DMS 273 (cell line): ENCODE measurements at regions not wholly inside any gene's neighbourhood (a gene's known extent, or its start where the extent isn't known, plus 50 kb on each side); places are given as distances from the start of the nearest gene placed in this dataset.
A peak's percentile ranks its signal among the peaks of the same experiment; 100 is the strongest.

Experiments used
- DNase-seq: peaks from one replicate; lab custom pipeline; 2025; ENCODE audit not compliant: unreplicated experiment; lab: John Stamatoyannopoulos, UW

GRCh38 chr9:89877051-89878002 lies 272.5 kb downstream of the GADD45G start:
- peak; percentile 80 for DNase-seq

GRCh38 chr9:89878003-89878411 lies 273.2 kb downstream of the GADD45G start:
- peak; percentile 71 for DNase-seq

DNA sequence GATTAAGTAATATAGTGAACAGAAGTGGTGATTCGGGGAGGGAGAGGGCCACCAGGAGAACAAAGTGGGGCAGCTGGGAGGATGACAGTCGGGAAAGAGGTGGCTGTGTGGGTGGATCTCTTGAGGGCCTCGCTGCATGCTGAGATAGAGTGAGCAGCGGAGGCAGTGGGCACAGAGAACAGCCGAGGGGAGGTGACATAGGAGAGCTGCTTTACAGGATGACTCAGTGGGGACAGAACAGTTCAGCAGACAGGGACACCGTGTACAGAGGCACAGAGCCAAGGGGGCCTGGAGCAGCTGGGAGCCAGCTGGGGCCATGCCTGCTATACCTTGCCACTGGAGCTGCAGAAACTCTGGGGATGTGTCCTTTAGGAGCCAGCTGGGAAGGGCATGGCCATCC lies 273.9 kb downstream of the GADD45G start:
- peak; percentile 59 for DNase-seq

- peak; percentile 30 for DNase-seq
These were observed 274.5 kb downstream of the GADD45G start for GRCh38 chr9:89879276-89879675.

DNA sequence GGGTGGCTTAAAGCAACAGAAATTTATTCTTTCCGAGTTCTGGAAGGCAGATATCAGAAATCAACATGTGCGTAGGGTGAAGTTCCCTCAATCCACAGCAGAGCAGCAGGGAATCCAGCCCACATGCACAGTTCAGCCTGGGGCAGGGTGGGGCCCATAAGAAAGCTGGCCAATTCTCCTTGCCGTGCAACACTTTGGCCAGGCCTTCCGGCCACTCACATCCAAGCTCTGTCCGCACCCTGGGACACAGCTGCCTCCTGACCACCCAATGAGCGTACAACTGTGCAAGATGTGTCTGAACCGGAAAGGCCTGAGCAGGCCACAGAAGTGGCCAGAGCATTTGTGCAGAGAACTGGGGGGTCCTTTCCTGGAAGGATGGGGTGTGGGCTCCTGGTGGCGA lies 274.9 kb downstream of the GADD45G start:
- DNase-seq = no peak

- no peak for DNase-seq
These were observed 275.3 kb downstream of the GADD45G start for GRCh38 chr9:89880161-89880560.

DNA sequence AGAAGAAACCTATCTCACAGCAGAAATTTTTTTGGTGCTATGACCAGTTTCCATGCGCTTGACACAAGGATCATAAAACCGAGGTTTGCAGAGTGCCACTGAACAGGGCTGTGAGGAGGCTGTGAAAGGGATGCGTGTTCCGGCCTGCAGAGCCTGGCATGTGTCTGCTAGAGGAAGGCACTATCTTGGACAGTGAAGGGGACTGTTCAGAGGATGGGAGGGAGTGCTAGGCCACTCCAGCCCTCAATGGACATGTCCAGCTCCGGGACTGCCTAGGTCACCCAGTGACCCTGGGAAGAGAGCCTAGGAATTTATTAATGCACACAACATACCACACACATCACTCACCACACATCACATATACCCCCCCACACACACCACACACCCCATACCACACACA lies 275.9 kb downstream of the GADD45G start:
- DNase-seq = no peak

GRCh38 chr9:89881431-89881830 lies 276.6 kb downstream of the GADD45G start:
- DNase-seq = no peak

DNA sequence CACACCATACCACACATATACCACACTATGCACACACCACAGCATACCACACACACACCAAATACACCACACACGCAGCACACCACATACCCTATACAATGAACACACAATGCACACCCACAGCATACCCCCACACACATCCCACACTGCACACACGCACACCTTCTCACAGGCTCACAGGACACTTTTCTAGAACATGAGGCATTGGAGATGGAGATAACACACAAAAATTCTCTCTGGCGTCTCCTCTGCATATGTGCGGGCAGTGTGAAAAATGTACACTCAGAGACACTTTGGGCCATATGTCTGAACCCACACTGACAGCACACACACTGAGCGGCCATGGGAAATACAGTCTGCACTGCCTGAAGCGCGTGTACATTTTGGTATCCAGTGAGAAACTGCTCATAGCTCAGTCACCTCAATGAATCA lies 278.1 kb downstream of the GADD45G start:
- DNase-seq = no peak

DNA sequence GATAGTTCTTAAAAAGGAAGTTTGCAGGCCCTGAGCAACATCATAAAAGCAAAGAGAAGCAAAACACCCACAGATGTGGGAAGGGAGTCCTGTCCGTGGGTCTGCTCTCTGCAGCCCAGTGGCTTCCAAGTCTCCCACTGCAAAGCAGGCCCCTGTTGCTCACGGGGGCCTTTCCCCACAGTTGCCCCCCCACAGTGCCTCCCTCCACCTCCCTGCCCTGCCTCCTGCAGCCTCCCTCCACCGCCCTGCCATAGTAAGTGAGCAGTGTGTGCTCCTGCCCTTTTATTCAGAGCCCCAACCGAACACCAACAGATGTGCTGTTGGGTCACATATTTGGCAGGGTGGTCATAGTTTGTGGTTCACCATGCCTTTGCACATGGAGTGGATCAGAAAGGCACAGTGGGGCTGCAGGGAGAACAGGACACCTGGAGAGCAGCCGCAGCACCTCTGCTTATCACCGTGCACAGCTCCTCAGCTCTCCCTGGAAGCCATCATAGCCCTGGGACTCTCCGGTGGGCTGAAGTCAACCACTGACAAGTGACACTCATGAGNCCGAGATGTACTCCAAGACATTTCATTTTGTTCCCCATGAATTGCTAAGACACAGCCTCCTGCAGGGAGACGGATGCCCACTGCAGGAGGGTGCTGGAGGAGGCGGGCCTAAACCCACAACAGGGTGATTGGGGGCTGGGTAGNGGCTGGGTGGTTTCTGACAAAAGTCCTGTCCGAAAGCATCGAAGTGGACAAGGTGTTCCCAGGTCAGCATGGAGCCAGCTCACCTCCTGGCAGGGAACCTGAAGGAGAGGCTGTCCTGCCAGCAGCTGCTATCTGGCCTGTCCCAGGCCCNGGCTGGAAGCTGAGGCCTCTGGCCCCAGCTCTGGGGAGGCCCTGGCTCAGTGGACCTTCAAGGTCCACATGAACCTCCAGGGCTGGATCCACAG lies 278.9 kb downstream of the GADD45G start:
- DNase-seq = no peak

- no peak for DNase-seq
These were observed 279.7 kb downstream of the GADD45G start for GRCh38 chr9:89884356-89885083.

GRCh38 chr9:89885156-89885555 lies 280.3 kb downstream of the GADD45G start:
- no peak for DNase-seq

GRCh38 chr9:89886281-89886700 lies 281.5 kb downstream of the GADD45G start:
- DNase-seq = no peak

GRCh38 chr9:89887286-89887685 lies 282.5 kb downstream of the GADD45G start:
- DNase-seq = no peak

DNA sequence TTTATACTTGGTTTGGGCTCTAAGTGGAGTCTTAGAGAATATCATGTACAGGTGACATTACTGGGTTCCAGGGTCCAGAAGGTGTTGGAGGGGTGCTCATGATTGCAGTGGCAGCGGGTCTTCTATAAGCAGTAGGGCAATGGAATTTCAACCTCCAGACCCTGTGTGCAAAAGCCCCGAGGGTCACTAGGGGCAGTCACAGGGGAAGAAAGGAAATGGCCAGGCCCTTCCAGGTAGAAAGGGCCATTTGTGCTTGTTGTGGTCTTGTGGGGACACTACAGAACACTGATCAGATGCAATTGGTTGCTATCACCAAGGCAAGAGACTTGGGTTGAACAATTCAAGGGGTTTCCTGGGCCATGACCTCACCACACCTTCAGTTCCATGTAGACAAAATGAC lies 283.4 kb downstream of the GADD45G start:
- no peak for DNase-seq

GRCh38 chr9:89888677-89889076 lies 283.9 kb downstream of the GADD45G start:
- no peak for DNase-seq

DNA sequence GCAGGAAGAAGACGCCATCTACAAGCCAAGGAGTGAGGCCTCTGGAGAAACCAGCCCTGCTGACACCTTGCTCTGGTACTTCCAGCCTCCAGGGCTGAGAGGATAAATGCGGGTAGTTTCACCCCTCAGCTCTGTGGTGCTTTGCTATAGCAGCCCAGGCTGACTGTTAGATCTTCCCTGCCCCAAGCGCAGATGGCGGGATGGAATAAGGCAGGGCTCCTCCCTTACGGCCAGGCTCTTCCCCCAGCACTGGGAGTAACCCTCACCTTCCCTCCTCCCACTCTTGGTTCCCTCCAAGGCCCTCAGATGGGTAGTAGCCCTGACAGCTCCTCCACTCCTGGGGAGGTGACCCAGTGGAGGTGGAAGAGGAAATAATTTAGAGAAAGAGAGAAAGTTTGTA lies 285.1 kb downstream of the GADD45G start:
- DNase-seq = no peak

DNA sequence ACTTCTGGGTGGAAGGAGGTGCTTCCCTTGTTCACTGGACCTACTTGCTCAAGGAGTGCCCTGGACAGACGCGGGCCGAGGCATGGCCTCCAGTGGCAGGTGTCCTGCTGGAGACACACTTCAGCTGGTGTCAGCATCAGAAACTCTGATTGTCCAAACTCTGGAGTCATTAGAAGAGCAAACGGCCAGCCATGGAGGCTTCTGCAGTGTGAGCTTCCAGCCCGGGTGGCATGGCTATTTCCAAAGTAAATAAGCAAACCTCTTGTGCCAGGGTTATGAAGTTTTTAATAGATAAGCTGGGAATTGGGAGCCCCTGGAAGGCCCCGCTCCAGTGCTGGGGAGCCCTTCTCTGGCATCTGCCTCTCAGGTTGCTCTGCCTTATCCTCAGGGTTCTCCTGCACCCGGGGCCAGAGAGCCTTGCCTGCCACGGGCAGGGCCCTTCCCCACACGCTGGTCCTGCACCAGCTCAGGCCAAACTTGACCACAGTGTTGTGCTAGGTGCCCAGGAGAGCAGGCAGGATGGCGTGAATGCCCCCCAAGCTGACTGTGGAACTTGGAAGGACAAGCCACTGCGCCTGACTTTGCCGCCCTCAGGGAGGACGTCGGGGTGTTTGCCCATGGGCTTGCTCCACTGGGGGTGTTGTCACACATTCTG lies 285.6 kb downstream of the GADD45G start:
- no peak for DNase-seq

DNA sequence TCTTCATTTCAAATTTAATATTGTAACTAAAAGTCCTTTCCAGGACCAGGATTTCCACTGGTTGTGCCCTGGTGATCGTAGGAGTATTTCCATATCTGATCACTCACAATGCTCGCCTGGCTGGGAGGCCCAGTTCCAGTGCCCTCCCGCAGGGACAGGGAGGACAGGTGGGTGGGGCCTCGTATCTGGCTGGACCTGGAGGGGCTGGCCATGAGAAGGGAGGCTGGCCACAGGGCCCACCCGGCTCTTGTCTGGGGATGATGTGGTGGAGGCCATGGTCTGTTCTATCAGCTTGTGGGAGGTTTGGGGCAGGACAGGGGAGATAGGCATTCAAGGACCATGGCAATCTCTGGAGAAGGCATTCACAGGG lies 286.4 kb downstream of the GADD45G start:
- no peak for DNase-seq

- no peak for DNase-seq
These were observed 286.9 kb downstream of the GADD45G start for GRCh38 chr9:89891591-89892304.
